Body of pancreas (tissue), 4 donors: ENCODE measurements at regions not wholly inside any gene's neighbourhood (a gene's known extent, or its start where the extent isn't known, plus 50 kb on each side); places are given as distances from the start of the nearest gene placed in this dataset.

Source experiments
- POLR2A ChIP-seq, 3 donors: fragments of 450-650 bp; IDR thresholded peaks; one replicate each; pipeline ENCODE4 v1.6.1; 2016; ENCODE audit warnings: antibody characterized with exemption in 3 of 3, mild to moderate bottlenecking in 2 of 3
- TF ChIP-seq, protein P1 (sequence below), 7 experiments: fragments of 450-650 bp in 4 of 7; fragments of 200-600 bp in 3 of 7; sonication (generic) in 3 of 7; IDR thresholded peaks; one replicate each; pipeline ENCODE4 v1.5.1; 2016 to 2019; ENCODE audit warnings: antibody characterized with exemption in 7 of 7

DNA sequence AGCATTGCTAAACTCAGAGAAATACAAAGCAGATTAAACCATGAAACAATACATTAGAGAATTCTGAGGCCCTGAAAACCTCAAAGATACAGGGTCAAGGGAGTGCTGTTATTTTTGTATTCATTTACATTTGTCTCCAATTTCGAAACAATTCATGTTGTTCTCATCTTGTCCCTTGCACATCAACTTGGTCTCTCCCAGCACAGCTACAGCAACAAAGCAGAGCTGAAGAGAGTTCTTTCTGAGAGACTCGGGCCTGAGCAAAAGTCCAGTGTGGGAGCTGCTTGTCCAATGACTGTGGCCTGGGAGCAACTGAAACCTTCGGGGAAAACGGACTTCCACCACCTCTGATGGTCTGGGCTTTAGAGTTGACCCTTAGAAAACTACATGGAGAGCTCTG lies 79.4 kb upstream of the CDKN3 start:
- no peak for TF ChIP-seq POLR2A (IDR thresholded peaks at IDR 0.05)
- TF ChIP-seq, protein P1, sequence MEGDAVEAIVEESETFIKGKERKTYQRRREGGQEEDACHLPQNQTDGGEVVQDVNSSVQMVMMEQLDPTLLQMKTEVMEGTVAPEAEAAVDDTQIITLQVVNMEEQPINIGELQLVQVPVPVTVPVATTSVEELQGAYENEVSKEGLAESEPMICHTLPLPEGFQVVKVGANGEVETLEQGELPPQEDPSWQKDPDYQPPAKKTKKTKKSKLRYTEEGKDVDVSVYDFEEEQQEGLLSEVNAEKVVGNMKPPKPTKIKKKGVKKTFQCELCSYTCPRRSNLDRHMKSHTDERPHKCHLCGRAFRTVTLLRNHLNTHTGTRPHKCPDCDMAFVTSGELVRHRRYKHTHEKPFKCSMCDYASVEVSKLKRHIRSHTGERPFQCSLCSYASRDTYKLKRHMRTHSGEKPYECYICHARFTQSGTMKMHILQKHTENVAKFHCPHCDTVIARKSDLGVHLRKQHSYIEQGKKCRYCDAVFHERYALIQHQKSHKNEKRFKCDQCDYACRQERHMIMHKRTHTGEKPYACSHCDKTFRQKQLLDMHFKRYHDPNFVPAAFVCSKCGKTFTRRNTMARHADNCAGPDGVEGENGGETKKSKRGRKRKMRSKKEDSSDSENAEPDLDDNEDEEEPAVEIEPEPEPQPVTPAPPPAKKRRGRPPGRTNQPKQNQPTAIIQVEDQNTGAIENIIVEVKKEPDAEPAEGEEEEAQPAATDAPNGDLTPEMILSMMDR (IDR thresholded peaks at IDR 0.05): no peak
